ENCODE measurements at regions not wholly inside any gene's neighbourhood (a gene's known extent, or its start where the extent isn't known, plus 50 kb on each side); places are given as distances from the start of the nearest gene placed in this dataset.

- no peak for TF ChIP-seq PRDM2 (tag by site-specific recombination; IDR thresholded peaks at IDR 0.05; ENCODE audit: borderline replicate concordance)
- no peak for TF ChIP-seq KLF9 (tag by site-specific recombination; IDR thresholded peaks at IDR 0.05; ENCODE audit: low read depth)
- TF ChIP-seq ZNF529 (tag by site-specific recombination; IDR thresholded peaks at IDR 0.05; ENCODE audit: insufficient replicate concordance), result no peak
- TF ChIP-seq CTCF (tag by site-specific recombination; IDR thresholded peaks at IDR 0.05), result no peak
- TF ChIP-seq ZNF175 (tag by site-specific recombination; IDR thresholded peaks at IDR 0.05), result no peak
- no peak for TF ChIP-seq ZNF362 (tag by site-specific recombination; IDR thresholded peaks at IDR 0.05)
- TF ChIP-seq REST (tag by site-specific recombination; IDR thresholded peaks at IDR 0.05), result no peak
Observed at GRCh38 chr1:112126598-112126997, 137.1 kb upstream of the KCND3 start.

Data from HEK293 (cell line).